ENCODE measurements at regions not wholly inside any gene's neighbourhood (a gene's known extent, or its start where the extent isn't known, plus 50 kb on each side); places are given as distances from the start of the nearest gene placed in this dataset.

- no peak for TF ChIP-seq ZNF843 (tag by site-specific recombination; IDR thresholded peaks at IDR 0.05)
- no peak for TF ChIP-seq MZF1 (tag by site-specific recombination; IDR thresholded peaks at IDR 0.05; ENCODE audit: borderline replicate concordance)
- no peak for TF ChIP-seq ZNF416 (tag by site-specific recombination; IDR thresholded peaks at IDR 0.05)
- no peak for TF ChIP-seq ATF2 (tag by site-specific recombination; IDR thresholded peaks at IDR 0.05; ENCODE audit: low read depth)
- TF ChIP-seq ZNF274 (IDR thresholded peaks at IDR 0.05; ENCODE audit: low read length): no peak
- no peak for TF ChIP-seq ZNF274 (tag by site-specific recombination; IDR thresholded peaks at IDR 0.05; ENCODE audit: borderline replicate concordance)
- TF ChIP-seq ZFP41 (tag by site-specific recombination; IDR thresholded peaks at IDR 0.05; ENCODE audit: borderline replicate concordance): no peak
- TF ChIP-seq CTCF (tag by site-specific recombination; IDR thresholded peaks at IDR 0.05): no peak
- no peak for TF ChIP-seq ZNF548 (tag by site-specific recombination; IDR thresholded peaks at IDR 0.05)
Observed at GRCh38 chr7:8827329-8827728, 393.9 kb downstream of the NXPH1 start.

All from HEK293 (cell line).